NB4 (cell line): ENCODE measurements at regions not wholly inside any gene's neighbourhood (a gene's known extent, or its start where the extent isn't known, plus 50 kb on each side); places are given as distances from the start of the nearest gene placed in this dataset.

Experiments
- MYC ChIP-seq: IDR thresholded peaks from 2 replicates; pipeline ENCODE4 v1.6.1; 2011; ENCODE audit warnings: low read depth, low read length
- TF ChIP-seq, protein P1 (sequence below): IDR thresholded peaks from one replicate; pipeline ENCODE4 v1.5.1; 2012; ENCODE audit warnings: low read depth, low read length

DNA sequence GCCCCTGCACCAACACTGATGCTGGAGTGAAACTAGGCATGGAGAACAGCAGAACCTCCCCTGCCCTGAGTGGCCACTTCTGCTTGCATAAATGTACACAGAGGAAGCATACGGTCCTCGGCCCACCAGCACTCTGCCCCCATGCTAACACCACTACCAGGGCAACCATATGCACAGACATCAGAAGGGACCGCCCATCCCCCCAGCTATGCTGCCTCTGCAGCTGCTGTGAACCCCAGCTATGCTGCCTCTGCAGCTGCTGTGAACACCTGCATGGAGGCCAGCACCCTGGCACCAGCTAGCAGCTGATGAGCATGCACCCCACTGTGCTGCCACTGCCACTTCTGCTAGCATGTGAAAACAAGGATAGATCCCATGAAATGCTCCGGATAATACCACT lies 250.3 kb downstream of the TUSC1 start:
- TF ChIP-seq MYC, result no peak
- TF ChIP-seq, protein P1, sequence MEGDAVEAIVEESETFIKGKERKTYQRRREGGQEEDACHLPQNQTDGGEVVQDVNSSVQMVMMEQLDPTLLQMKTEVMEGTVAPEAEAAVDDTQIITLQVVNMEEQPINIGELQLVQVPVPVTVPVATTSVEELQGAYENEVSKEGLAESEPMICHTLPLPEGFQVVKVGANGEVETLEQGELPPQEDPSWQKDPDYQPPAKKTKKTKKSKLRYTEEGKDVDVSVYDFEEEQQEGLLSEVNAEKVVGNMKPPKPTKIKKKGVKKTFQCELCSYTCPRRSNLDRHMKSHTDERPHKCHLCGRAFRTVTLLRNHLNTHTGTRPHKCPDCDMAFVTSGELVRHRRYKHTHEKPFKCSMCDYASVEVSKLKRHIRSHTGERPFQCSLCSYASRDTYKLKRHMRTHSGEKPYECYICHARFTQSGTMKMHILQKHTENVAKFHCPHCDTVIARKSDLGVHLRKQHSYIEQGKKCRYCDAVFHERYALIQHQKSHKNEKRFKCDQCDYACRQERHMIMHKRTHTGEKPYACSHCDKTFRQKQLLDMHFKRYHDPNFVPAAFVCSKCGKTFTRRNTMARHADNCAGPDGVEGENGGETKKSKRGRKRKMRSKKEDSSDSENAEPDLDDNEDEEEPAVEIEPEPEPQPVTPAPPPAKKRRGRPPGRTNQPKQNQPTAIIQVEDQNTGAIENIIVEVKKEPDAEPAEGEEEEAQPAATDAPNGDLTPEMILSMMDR, result no peak
